ENCODE measurements at regions not wholly inside any gene's neighbourhood (a gene's known extent, or its start where the extent isn't known, plus 50 kb on each side); places are given as distances from the start of the nearest gene placed in this dataset.

DNA sequence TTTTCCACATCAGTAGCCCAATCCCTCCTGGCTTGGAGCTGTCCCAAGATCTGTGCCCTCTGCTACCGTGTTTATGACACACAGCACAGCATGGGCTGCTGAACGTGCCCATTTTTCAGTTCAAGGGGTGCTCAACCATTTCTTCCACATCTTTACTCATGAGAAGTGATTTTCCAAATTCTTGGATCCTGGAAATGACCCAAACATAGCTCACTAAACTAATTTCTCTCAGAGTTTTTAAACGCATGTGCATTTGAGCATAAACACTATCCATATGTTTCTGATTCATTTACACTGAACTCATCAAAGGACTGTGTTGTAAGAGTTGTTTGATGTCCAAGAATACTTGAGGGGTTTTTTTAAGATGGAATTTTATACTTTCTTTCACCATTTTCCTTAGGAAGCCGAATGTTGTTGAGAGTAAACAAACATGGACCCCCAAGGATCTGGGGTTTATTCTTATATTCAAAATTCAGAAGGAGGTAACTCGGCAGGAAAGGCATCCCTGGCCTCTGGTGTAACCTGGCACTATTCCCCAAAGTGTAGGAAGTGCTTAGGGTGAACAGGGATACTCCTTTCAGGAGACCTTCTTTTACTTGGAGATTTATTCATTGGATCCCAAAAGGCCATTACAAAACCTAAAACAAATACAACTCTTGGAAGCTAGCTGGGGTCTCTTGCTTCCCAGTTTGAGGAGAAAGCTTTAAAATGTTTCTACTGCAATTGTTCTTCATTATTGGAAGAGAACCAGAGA lies 215.0 kb downstream of the BMP4 start:
- TF ChIP-seq, protein P1, sequence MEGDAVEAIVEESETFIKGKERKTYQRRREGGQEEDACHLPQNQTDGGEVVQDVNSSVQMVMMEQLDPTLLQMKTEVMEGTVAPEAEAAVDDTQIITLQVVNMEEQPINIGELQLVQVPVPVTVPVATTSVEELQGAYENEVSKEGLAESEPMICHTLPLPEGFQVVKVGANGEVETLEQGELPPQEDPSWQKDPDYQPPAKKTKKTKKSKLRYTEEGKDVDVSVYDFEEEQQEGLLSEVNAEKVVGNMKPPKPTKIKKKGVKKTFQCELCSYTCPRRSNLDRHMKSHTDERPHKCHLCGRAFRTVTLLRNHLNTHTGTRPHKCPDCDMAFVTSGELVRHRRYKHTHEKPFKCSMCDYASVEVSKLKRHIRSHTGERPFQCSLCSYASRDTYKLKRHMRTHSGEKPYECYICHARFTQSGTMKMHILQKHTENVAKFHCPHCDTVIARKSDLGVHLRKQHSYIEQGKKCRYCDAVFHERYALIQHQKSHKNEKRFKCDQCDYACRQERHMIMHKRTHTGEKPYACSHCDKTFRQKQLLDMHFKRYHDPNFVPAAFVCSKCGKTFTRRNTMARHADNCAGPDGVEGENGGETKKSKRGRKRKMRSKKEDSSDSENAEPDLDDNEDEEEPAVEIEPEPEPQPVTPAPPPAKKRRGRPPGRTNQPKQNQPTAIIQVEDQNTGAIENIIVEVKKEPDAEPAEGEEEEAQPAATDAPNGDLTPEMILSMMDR (IDR thresholded peaks at IDR 0.05) = no peak
- no peak for TF ChIP-seq POLR2A (IDR thresholded peaks at IDR 0.05)
- no peak for TF ChIP-seq POLR2AphosphoS5 (IDR thresholded peaks at IDR 0.05)
